ENCODE measurements at regions not wholly inside any gene's neighbourhood (a gene's known extent, or its start where the extent isn't known, plus 50 kb on each side); places are given as distances from the start of the nearest gene placed in this dataset.

DNA sequence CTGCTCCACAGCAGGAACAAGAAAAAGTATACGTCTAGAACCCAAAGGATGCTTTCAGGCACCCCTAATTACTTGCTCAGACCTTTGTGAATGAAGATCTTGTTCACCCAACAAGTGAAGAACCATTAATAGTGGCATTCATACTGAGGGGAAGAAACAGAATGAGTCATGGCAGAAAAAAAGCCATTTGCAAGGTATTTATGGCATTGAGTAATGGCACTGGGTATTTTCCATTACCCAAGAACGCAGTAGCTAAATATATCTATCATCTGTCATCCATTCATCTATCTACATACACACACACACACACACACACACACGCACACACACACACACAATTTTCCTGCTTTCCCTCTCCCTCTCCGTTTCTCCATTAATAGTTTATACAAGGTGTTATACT lies 56.4 kb upstream of the XIRP2 start:
- Histone ChIP-seq H3K4me3 (no peak overlapping the region), H3K9me3 (no peaks in the 10 kb centered on the region), H3K27me3 (replicated peaks; ENCODE audit: insufficient read depth) (no peaks in the 10 kb centered on the region), H3K36me3 (no peaks in the 10 kb centered on the region), H3K4me1 (ENCODE audit: control insufficient read depth in 1 of 2, low read depth in 2 of 2) (no peaks in the 10 kb centered on the region), H3K27ac (no peak overlapping the region)
- ATAC-seq (ENCODE audit: insufficient number of reproducible peaks, low FRiP score, low read depth) (no peak), DNase-seq (ENCODE audit: low spot score) (no peak)
- TF ChIP-seq CTCF (IDR thresholded peaks at IDR 0.05): no peak

GRCh38 chr2:166825914-166826313 lies 62.4 kb upstream of the XIRP2 start:
- ATAC-seq (ENCODE audit: insufficient number of reproducible peaks, low FRiP score, low read depth): no peak
- Histone ChIP-seq H3K4me3 (no peak overlapping the region), H3K4me1 (ENCODE audit: control insufficient read depth in 1 of 2, low read depth in 2 of 2) (no peaks in the 10 kb centered on the region), H3K27ac (no peak overlapping the region), H3K9me3 (no peaks in the 10 kb centered on the region), H3K36me3 (no peaks in the 10 kb centered on the region), H3K27me3 (replicated peaks; ENCODE audit: insufficient read depth) (no peaks in the 10 kb centered on the region)
- TF ChIP-seq CTCF (IDR thresholded peaks at IDR 0.05): no peak
- DNase-seq (ENCODE audit: low spot score): no peak

- H3K9me3 ChIP-seq: no peaks in the 10 kb centered on the region
- H3K27ac ChIP-seq: no peak overlapping the region
- H3K27me3 ChIP-seq (replicated peaks; ENCODE audit: insufficient read depth): no peaks in the 10 kb centered on the region
- ATAC-seq (ENCODE audit: insufficient number of reproducible peaks, low FRiP score, low read depth) (no peak), DNase-seq (ENCODE audit: low spot score) (no peak)
- TF ChIP-seq CTCF (IDR thresholded peaks at IDR 0.05): no peak
- no peaks in the 10 kb centered on the region for H3K36me3 ChIP-seq
- no peaks in the 10 kb centered on the region for H3K4me1 ChIP-seq (ENCODE audit: control insufficient read depth in 1 of 2, low read depth in 2 of 2)
- H3K4me3 ChIP-seq: no peak overlapping the region
Observed at GRCh38 chr2:166814335-166814734, 73.9 kb upstream of the XIRP2 start.

DNA sequence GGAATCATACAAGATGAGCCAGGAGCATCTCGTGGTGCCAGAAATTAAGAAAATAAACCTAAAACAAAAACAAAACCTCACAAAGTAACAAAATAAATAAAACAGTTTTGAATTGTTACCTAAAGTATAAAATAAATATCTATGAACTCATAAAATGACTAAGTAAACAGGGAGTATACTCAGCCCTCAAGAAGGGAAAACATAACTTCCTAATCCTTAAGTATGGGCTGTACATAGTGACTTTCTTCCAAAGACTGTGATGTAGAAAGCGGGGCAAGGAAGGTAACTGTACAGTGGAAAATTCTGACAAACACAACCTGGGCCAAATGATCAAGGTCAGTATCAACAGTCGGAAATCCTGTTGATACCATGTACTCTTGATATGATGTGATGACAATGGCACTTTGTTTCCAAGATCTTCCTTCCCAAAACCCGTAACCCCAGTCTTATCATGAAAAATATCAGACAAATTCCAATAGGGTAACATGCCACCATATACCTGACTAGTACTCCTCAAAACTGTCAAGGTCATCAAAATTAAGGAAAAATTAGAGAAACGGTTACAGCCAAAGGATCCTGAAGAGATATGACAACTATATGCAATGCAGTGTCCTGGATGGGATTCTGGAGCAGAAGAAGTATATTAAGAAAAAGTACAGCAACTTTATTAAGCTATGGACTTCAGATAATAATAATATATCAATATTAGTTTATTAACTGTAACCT lies 76.0 kb upstream of the XIRP2 start:
- H3K27me3 ChIP-seq (replicated peaks; ENCODE audit: insufficient read depth): no peaks in the 10 kb centered on the region
- no peaks in the 10 kb centered on the region for H3K4me1 ChIP-seq (ENCODE audit: control insufficient read depth in 1 of 2, low read depth in 2 of 2)
- H3K27ac ChIP-seq: no peak overlapping the region
- H3K4me3 ChIP-seq: no peak overlapping the region
- H3K9me3 ChIP-seq: no peaks in the 10 kb centered on the region
- no peaks in the 10 kb centered on the region for H3K36me3 ChIP-seq
- no peak for TF ChIP-seq CTCF (IDR thresholded peaks at IDR 0.05)
- no peak for ATAC-seq (ENCODE audit: insufficient number of reproducible peaks, low FRiP score, low read depth)
- DNase-seq (ENCODE audit: low spot score): no peak

- Histone ChIP-seq H3K36me3 (no peaks in the 10 kb centered on the region), H3K27ac (no peak overlapping the region), H3K9me3 (no peaks in the 10 kb centered on the region), H3K4me3 (no peak overlapping the region), H3K27me3 (replicated peaks; ENCODE audit: insufficient read depth) (no peaks in the 10 kb centered on the region), H3K4me1 (ENCODE audit: control insufficient read depth in 1 of 2, low read depth in 2 of 2) (peaks cover 0 to 8% of the 10 kb centered on the region in 2 donors)
- TF ChIP-seq CTCF (IDR thresholded peaks at IDR 0.05): no peak
- ATAC-seq (ENCODE audit: insufficient number of reproducible peaks, low FRiP score, low read depth) (no peak), DNase-seq (ENCODE audit: low spot score) (no peak)
Observed at GRCh38 chr2:166805753-166806152, 82.5 kb upstream of the XIRP2 start.
